HEK293 (cell line): ENCODE measurements at regions not wholly inside any gene's neighbourhood (a gene's known extent, or its start where the extent isn't known, plus 50 kb on each side); places are given as distances from the start of the nearest gene placed in this dataset.
"Not testable (repeated sequence)": the region's sequence is repeated elsewhere in the genome, so short reads cannot be mapped to it uniquely, and the experiment has no call there.

Source experiments
- CTCF ChIP-seq: fragments of 450-650 bp; formaldehyde crosslinking; IDR thresholded peaks from 2 replicates; pipeline ENCODE4 v1.5.1; 2016; ENCODE audit warnings: missing biosample characterization, missing genetic modification characterization
- TCF7L2 ChIP-seq: IDR thresholded peaks from 2 replicates; pipeline ENCODE4 v1.6.1; 2011; ENCODE audit warnings: low read depth, mild to moderate bottlenecking, inconsistent platforms, low read length, moderate library complexity, borderline replicate concordance
- ZBTB7A ChIP-seq: fragments of 450-650 bp; formaldehyde crosslinking; IDR thresholded peaks from 2 replicates; pipeline ENCODE4 v1.5.1; 2016; ENCODE audit warnings: low read depth, missing biosample characterization, missing genetic modification characterization
- ZSCAN5A ChIP-seq: fragments of 450-650 bp; formaldehyde crosslinking; IDR thresholded peaks from 2 replicates; pipeline ENCODE4 v1.5.1; 2016; ENCODE audit warnings: missing biosample characterization, missing genetic modification characterization

GRCh38 chr2:95725677-95726076 lies 133.9 kb downstream of the TRIM43 start:
- not testable (repeated sequence) for TF ChIP-seq CTCF (tag by site-specific recombination); TCF7L2; ZSCAN5A (tag by site-specific recombination); ZBTB7A (tag by site-specific recombination)
